IMR-90 (cell line): ENCODE measurements at regions not wholly inside any gene's neighbourhood (a gene's known extent, or its start where the extent isn't known, plus 50 kb on each side); places are given as distances from the start of the nearest gene placed in this dataset.

Source experiments
- ATAC-seq: fragments of 200-7000 bp; cut with Tn5 transposase; 2 replicates; pipeline ENCODE4 v1.9.1; 2020; ENCODE audit warnings: low read depth, mild to moderate bottlenecking, moderate library complexity
- BruUV-seq: library from RNA; stranded (reverse); fragments of 400-500 nt; replicated peaks from 2 replicates; lab custom pipeline; 2021; lab: Mats Ljungman, UMichigan
- CTCF ChIA-PET: fragments of 300-600 bp; formaldehyde crosslinking; extraction: SDS; loops from one replicate; lab custom pipeline; 2021; ENCODE audit warnings: antibody characterized with exemption; lab: Yijun Ruan, JAX
- POLR2A ChIA-PET: fragments of 300-600 bp; sonication (Branson Sonifier 250); formaldehyde crosslinking; loops from one replicate; lab custom pipeline; 2022; ENCODE audit warnings: antibody characterized with exemption; ENCODE audit not compliant: unreplicated experiment; lab: Charles Lee
- DNase-seq: peaks from one replicate; pipeline ENCODE4 v3.0.0; 2013
- H2AFZ ChIP-seq: replicated peaks from 2 replicates; pipeline ENCODE3; 2013; ENCODE audit warnings: low read length, mild to moderate bottlenecking; ENCODE audit not compliant: poor library complexity
- H2AK5ac ChIP-seq: 2 replicates; pipeline ENCODE4 v1.6.1; 2013; ENCODE audit warnings: low read depth, low read length, inconsistent platforms
- H2AK9ac ChIP-seq: replicated peaks from 2 replicates; pipeline ENCODE3; 2013; ENCODE audit warnings: mild to moderate bottlenecking, low read depth, low read length, moderate library complexity; ENCODE audit not compliant: poor library complexity
- H2BK120ac ChIP-seq: 2 replicates; pipeline ENCODE4 v1.6.1; 2013; ENCODE audit warnings: low read depth, low read length, inconsistent platforms
- H2BK15ac ChIP-seq: 3 replicates; pipeline ENCODE4 v1.6.1; 2013; ENCODE audit warnings: low read depth, low read length, inconsistent platforms
- H2BK20ac ChIP-seq: 2 replicates; pipeline ENCODE4 v1.6.1; 2013; ENCODE audit warnings: low read depth, mild to moderate bottlenecking, inconsistent platforms, low read length, moderate library complexity
- H2BK5ac ChIP-seq: 2 replicates; pipeline ENCODE4 v1.6.1; 2013; ENCODE audit warnings: mild to moderate bottlenecking, low read depth, low read length, inconsistent platforms; ENCODE audit not compliant: poor library complexity, severe bottlenecking
- H3K14ac ChIP-seq: replicated peaks from 2 replicates; pipeline ENCODE4 v1.6.1; 2013; ENCODE audit warnings: low read depth, low read length, inconsistent platforms
- H3K18ac ChIP-seq: 2 replicates; pipeline ENCODE4 v1.6.1; 2013; ENCODE audit warnings: low read depth, low read length, control low read depth
- H3K23ac ChIP-seq: 2 replicates; pipeline ENCODE4 v1.6.1; 2013; ENCODE audit warnings: low read depth, low read length, inconsistent platforms
- H3K27ac ChIP-seq: 2 replicates; pipeline ENCODE4 v1.5.1; 2013; ENCODE audit warnings: mild to moderate bottlenecking, control low read depth, low read length; ENCODE audit not compliant: insufficient read depth
- H3K27me3 ChIP-seq: 2 replicates; pipeline ENCODE4 v1.6.1; 2013; ENCODE audit warnings: low read length; ENCODE audit not compliant: control insufficient read depth, insufficient read depth
- H3K36me3 ChIP-seq: 2 replicates; pipeline ENCODE4 v1.6.1; 2013; ENCODE audit warnings: low read length, mixed read lengths; ENCODE audit not compliant: control insufficient read depth, insufficient read depth
- H3K4ac ChIP-seq: 2 replicates; pipeline ENCODE4 v1.6.1; 2013; ENCODE audit warnings: low read depth, low read length, inconsistent platforms
- H3K4me1 ChIP-seq: 2 replicates; pipeline ENCODE4 v1.6.1; 2013; ENCODE audit warnings: low read length, mixed read lengths; ENCODE audit not compliant: control insufficient read depth, insufficient read depth
- H3K4me2 ChIP-seq: 2 replicates; pipeline ENCODE4 v1.6.1; 2013; ENCODE audit warnings: low read depth, mild to moderate bottlenecking, control low read depth, low read length, moderate library complexity
- H3K4me3 ChIP-seq: 2 replicates; pipeline ENCODE4 v1.5.1; 2013; ENCODE audit warnings: low read depth, mild to moderate bottlenecking, control low read depth, low read length, moderate library complexity; ENCODE audit not compliant: insufficient read depth
- H3K56ac ChIP-seq: 2 replicates; pipeline ENCODE4 v1.6.1; 2013; ENCODE audit warnings: low read length, inconsistent platforms; ENCODE audit not compliant: insufficient read depth; ENCODE audit errors: extremely low read depth
- H3K79me1 ChIP-seq, 2 experiments: 2 replicates each; pipeline ENCODE4 v1.6.1; 2013; ENCODE audit warnings: low read length in 2 of 2, inconsistent platforms in 1 of 2, low read depth in 1 of 2
- H3K9ac ChIP-seq: 2 replicates; pipeline ENCODE4 v1.6.1; 2013; ENCODE audit warnings: low read depth, low read length, control low read depth
- H3K9me1 ChIP-seq: 2 replicates; pipeline ENCODE4 v1.6.1; 2013; ENCODE audit warnings: low read length, inconsistent platforms; ENCODE audit not compliant: insufficient read depth
- H3K9me3 ChIP-seq: 2 replicates; pipeline ENCODE4 v1.6.1; 2013; ENCODE audit warnings: low read length; ENCODE audit not compliant: control insufficient read depth, insufficient read depth
- H4K20me1 ChIP-seq: 2 replicates; pipeline ENCODE4 v1.6.1; 2013; ENCODE audit warnings: low read length, inconsistent platforms; ENCODE audit not compliant: insufficient read depth
- H4K5ac ChIP-seq: 2 replicates; pipeline ENCODE4 v1.6.1; 2013; ENCODE audit warnings: mild to moderate bottlenecking, low read depth, low read length, control low read depth
- H4K8ac ChIP-seq, 2 experiments: 2 replicates each; pipeline ENCODE4 v1.6.1; 2013; ENCODE audit warnings: low read depth in 2 of 2, low read length in 2 of 2, control low read depth in 1 of 2, inconsistent platforms in 1 of 2
- H4K91ac ChIP-seq: 2 replicates; pipeline ENCODE4 v1.6.1; 2013; ENCODE audit warnings: low read depth, low read length, inconsistent platforms; ENCODE audit not compliant: insufficient read depth
- FOS ChIP-seq: fragments of 150-350 bp; IDR thresholded peaks from 2 replicates; pipeline ENCODE4 v1.6.1; 2016; ENCODE audit warnings: low read depth, low read length
- MAFK ChIP-seq: IDR thresholded peaks from 2 replicates; pipeline ENCODE4 v1.6.1; 2012; ENCODE audit warnings: low read depth, low read length, improper control_type of control experiment
- MXI1 ChIP-seq: IDR thresholded peaks from 2 replicates; pipeline ENCODE4 v1.6.1; 2012; ENCODE audit warnings: low read depth, mild to moderate bottlenecking, low read length, moderate library complexity, borderline replicate concordance
- NFE2L2 ChIP-seq: fragments of 150-350 bp; IDR thresholded peaks from 2 replicates; pipeline ENCODE4 v1.6.1; 2016; ENCODE audit warnings: low read depth, mild to moderate bottlenecking, low read length
- RFX5 ChIP-seq: IDR thresholded peaks from 2 replicates; pipeline ENCODE4 v1.8.0; 2012; ENCODE audit warnings: low read depth, mild to moderate bottlenecking, low read length, moderate library complexity
- WGBS, 2 experiments: methylation state at CpG; one replicate each; pipeline versions ENCODE4 v1.1.5 to v1.1.7; 2013; ENCODE audit warnings: missing lambda C conversion rate in 2 of 2; ENCODE audit not compliant: insufficient read length in 1 of 2; ENCODE audit errors: extremely low coverage in 2 of 2; 5-methylcytosine and 5-hydroxymethylcytosine counted together
- dilution Hi-C: fragments of 300-500 bp; cut with HindIII; formaldehyde crosslinking; loops from one replicate; pipeline ENCODE4 v1.14.3; 2018; ENCODE audit warnings: low sequenced_read_pairs; ENCODE audit not compliant: unreplicated experiment
- in situ Hi-C: fragments of 300-500 bp; cut with MboI; formaldehyde crosslinking; loops from 3 replicates; pipeline ENCODE4 v1.14.3; 2019; ENCODE audit warnings: low sequenced_read_pairs, inconsistent platforms, mixed read lengths
- intact Hi-C: fragments of 100-400 bp; cut with micrococcal nuclease; formaldehyde crosslinking; loops from 2 replicates; pipeline ENCODE4 v1.10.0; 2022

DNA sequence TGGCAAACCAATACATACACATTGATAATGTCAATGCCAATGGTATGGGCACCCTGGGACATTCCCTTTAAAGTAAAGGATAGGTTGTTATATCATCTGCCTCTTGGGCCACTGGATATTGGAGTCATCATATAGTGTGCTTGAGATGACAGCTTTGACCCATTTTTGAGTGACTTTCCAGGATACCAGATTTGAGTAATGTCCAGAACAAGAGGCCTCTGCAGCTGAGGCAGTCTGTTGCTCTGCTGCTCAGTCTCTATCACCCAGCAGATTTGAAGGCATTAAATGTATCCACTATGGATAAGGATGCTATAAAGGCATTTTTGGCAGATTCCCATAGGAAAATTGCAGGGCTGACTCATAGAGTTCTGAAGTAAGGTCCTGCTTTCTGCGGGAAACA, 525.6 kb upstream of the SEMA6A start:
- in situ Hi-C loops (no loop called here), dilution Hi-C loops (no loop called here), intact Hi-C loops (no loop called here)
- Histone ChIP-seq H3K18ac (no peak overlapping the region), H2AK5ac (no peak overlapping the region), H3K4me3 (no peak overlapping the region), H3K27ac (no peak overlapping the region), H3K79me1 (no peaks in the 10 kb centered on the region), H2BK20ac (no peak overlapping the region), H3K36me3 (no peaks in the 10 kb centered on the region), H4K20me1 (no peaks in the 10 kb centered on the region), H2AK9ac (no peak overlapping the region), H3K9ac (no peak overlapping the region), H2AFZ (no peak overlapping the region), H2BK120ac (no peak overlapping the region), H3K9me1 (no peaks in the 10 kb centered on the region), H3K56ac (no peak overlapping the region), H3K14ac (no peak overlapping the region), H4K5ac (no peak overlapping the region), H3K4me2 (no peak overlapping the region), H4K8ac (no peak overlapping the region), H3K9me3 (peaks cover 8% of the 10 kb centered on the region), H2BK15ac (no peak overlapping the region), H3K4ac (no peak overlapping the region), H3K23ac (no peak overlapping the region), H2BK5ac (no peak overlapping the region), H3K27me3 (no peaks in the 10 kb centered on the region), H4K91ac (no peak overlapping the region), H3K4me1 (no peaks in the 10 kb centered on the region)
- POLR2A ChIA-PET, result no interaction called here
- WGBS, 2 experiments, result 20% methylated on average over 1 of the region's 1 CpG; no CpG with 5 or more reads in 1 of the 2 experiments
- ATAC-seq (no peak), DNase-seq (no peak)
- no TSS peak for BruUV-seq
- CTCF ChIA-PET, result no interaction called here
- TF ChIP-seq NFE2L2 (no peak), FOS (no peak), RFX5 (no peak), MAFK (no peak), MXI1 (no peak)
